Neural progenitor cell (in vitro differentiated cells): ENCODE measurements at regions not wholly inside any gene's neighbourhood (a gene's known extent, or its start where the extent isn't known, plus 50 kb on each side); places are given as distances from the start of the nearest gene placed in this dataset.

ENCODE experiments used
- EZH2 ChIP-seq: fragments of 200-600 bp; sonication (generic); IDR thresholded peaks from 2 replicates; pipeline ENCODE4 v1.6.1; 2017; ENCODE audit warnings: antibody characterized with exemption, mild to moderate bottlenecking, moderate library complexity
- EZH2phosphoT487 ChIP-seq: fragments of 200-600 bp; sonication (generic); IDR thresholded peaks from 2 replicates; pipeline ENCODE4 v1.6.1; 2017; ENCODE audit warnings: antibody characterized with exemption
- TF ChIP-seq, protein P1 (sequence below): fragments of 200-600 bp; sonication (generic); IDR thresholded peaks from 2 replicates; pipeline ENCODE4 v1.5.1; 2017; ENCODE audit warnings: antibody characterized with exemption, mild to moderate bottlenecking

DNA sequence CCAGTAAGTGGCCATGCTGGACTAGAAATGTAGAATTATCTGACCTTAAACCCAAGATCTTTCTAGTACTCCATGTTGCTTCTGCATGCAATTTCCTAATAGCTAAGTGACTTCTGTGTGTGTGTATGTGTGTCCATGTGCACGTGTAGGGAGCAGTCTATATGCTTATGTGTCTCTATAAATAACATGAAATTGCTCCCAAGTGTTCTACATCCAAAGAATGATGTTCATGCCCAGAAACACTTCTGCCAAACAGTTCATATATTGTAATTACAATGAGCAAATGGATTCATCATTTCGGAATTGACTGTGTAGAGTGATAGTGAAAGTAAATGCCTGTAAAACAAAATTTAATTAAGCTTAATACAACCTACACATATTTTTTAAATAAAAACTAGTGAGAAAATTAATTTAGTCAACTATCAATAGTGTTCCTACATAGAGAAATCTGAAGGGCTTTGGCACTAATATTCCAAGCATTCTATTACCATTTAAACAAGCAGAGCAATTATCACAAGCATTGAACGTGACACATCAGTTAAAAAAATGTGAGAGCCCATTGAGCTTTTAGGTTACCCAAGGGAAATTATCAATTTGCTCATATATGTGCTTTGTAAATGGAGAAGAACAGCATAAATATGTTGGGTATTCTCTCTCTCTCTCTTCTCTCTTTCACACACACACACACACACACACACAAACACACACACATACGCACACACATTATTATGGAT lies 1067.4 kb downstream of the CNTNAP5 start:
- TF ChIP-seq, protein P1, sequence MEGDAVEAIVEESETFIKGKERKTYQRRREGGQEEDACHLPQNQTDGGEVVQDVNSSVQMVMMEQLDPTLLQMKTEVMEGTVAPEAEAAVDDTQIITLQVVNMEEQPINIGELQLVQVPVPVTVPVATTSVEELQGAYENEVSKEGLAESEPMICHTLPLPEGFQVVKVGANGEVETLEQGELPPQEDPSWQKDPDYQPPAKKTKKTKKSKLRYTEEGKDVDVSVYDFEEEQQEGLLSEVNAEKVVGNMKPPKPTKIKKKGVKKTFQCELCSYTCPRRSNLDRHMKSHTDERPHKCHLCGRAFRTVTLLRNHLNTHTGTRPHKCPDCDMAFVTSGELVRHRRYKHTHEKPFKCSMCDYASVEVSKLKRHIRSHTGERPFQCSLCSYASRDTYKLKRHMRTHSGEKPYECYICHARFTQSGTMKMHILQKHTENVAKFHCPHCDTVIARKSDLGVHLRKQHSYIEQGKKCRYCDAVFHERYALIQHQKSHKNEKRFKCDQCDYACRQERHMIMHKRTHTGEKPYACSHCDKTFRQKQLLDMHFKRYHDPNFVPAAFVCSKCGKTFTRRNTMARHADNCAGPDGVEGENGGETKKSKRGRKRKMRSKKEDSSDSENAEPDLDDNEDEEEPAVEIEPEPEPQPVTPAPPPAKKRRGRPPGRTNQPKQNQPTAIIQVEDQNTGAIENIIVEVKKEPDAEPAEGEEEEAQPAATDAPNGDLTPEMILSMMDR: no peak
- TF ChIP-seq EZH2: no peak
- no peak for TF ChIP-seq EZH2phosphoT487
